HEK293T (cell line): ENCODE measurements at regions not wholly inside any gene's neighbourhood (a gene's known extent, or its start where the extent isn't known, plus 50 kb on each side); places are given as distances from the start of the nearest gene placed in this dataset.

ENCODE experiments used
- CTCF ChIA-PET: fragments of 350-600 bp; formaldehyde crosslinking; extraction: SDS; loops from one replicate; lab custom pipeline; 2021; ENCODE audit warnings: antibody characterized with exemption, inconsistent platforms; lab: Yijun Ruan, JAX
- POLR2A ChIA-PET: fragments of 350-600 bp; formaldehyde crosslinking; extraction: SDS; loops from one replicate; lab custom pipeline; 2020; ENCODE audit warnings: antibody characterized with exemption, inconsistent platforms; lab: Yijun Ruan, JAX
- DNase-seq: peaks from one replicate; pipeline ENCODE4 v3.0.0; 2012; ENCODE audit warnings: mixed read lengths; ENCODE audit errors: extremely low spot score
- ARNT ChIP-seq: fragments of 450-650 bp; IDR thresholded peaks from 2 replicates; pipeline ENCODE4 v1.6.1; 2017; ENCODE audit warnings: mild to moderate bottlenecking
- BHLHE40 ChIP-seq: fragments of 450-650 bp; IDR thresholded peaks from 2 replicates; pipeline ENCODE4 v1.6.1; 2016; ENCODE audit warnings: mild to moderate bottlenecking, moderate library complexity, borderline replicate concordance
- CTBP1 ChIP-seq: fragments of 450-650 bp; IDR thresholded peaks from 2 replicates; pipeline ENCODE4 v1.6.1; 2016; ENCODE audit warnings: borderline replicate concordance
- ELF4 ChIP-seq: fragments of 450-650 bp; IDR thresholded peaks from 2 replicates; pipeline ENCODE4 v1.6.1; 2017; ENCODE audit warnings: antibody characterized with exemption
- FOXA1 ChIP-seq: fragments of 450-650 bp; IDR thresholded peaks from 2 replicates; pipeline ENCODE4 v1.6.1; 2016; ENCODE audit warnings: mild to moderate bottlenecking
- FOXK2 ChIP-seq: fragments of 450-650 bp; IDR thresholded peaks from 2 replicates; pipeline ENCODE4 v1.6.1; 2016; ENCODE audit warnings: mild to moderate bottlenecking
- FOXM1 ChIP-seq: fragments of 450-650 bp; IDR thresholded peaks from 2 replicates; pipeline ENCODE4 v1.6.1; 2017; ENCODE audit warnings: mild to moderate bottlenecking, borderline replicate concordance
- HDGF ChIP-seq: fragments of 450-650 bp; IDR thresholded peaks from 2 replicates; pipeline ENCODE4 v1.6.1; 2017; ENCODE audit warnings: antibody characterized with exemption, borderline replicate concordance
- L3MBTL2 ChIP-seq: fragments of 450-650 bp; conservative IDR thresholded peaks from 2 replicates; pipeline ENCODE4 v1.6.1; 2016; ENCODE audit warnings: mild to moderate bottlenecking
- LEF1 ChIP-seq: fragments of 450-650 bp; IDR thresholded peaks from 2 replicates; pipeline ENCODE4 v1.6.1; 2017; ENCODE audit warnings: mild to moderate bottlenecking, borderline replicate concordance
- NFRKB ChIP-seq: fragments of 450-650 bp; IDR thresholded peaks from 2 replicates; pipeline ENCODE4 v1.6.1; 2016; ENCODE audit warnings: mild to moderate bottlenecking, moderate library complexity
- PKNOX1 ChIP-seq: fragments of 450-650 bp; IDR thresholded peaks from 2 replicates; pipeline ENCODE4 v1.6.1; 2016
- SP1 ChIP-seq: fragments of 450-650 bp; IDR thresholded peaks from 2 replicates; pipeline ENCODE4 v1.6.1; 2017
- SUZ12 ChIP-seq: fragments of 450-650 bp; IDR thresholded peaks from 2 replicates; pipeline ENCODE4 v1.6.1; 2016; ENCODE audit warnings: mild to moderate bottlenecking
- TARDBP ChIP-seq: fragments of 450-650 bp; IDR thresholded peaks from 2 replicates; pipeline ENCODE4 v1.6.1; 2016
- ZNF384 ChIP-seq: fragments of 450-650 bp; IDR thresholded peaks from 2 replicates; pipeline ENCODE4 v1.6.1; 2016

GRCh38 chr17:69978056-69978646 lies 96.9 kb upstream of the KCNJ16 start:
- POLR2A ChIA-PET: no interaction called here
- no peak for TF ChIP-seq FOXA1
- TF ChIP-seq FOXK2: no peak
- TF ChIP-seq ARNT: no peak
- TF ChIP-seq TARDBP: no peak
- DNase-seq: no peak
- CTCF ChIA-PET: no interaction called here

- ChIA-PET POLR2A (no interaction called here), CTCF (no interaction called here)
- TF ChIP-seq SP1: no peak
- TF ChIP-seq HDGF: no peak
- TF ChIP-seq LEF1: no peak
- TF ChIP-seq ARNT: no peak
- no peak for TF ChIP-seq ELF4
- no peak for TF ChIP-seq ZNF384
- no peak for DNase-seq
Observed at GRCh38 chr17:69981441-69981840, 93.6 kb upstream of the KCNJ16 start.

GRCh38 chr17:69995476-69995875 lies 79.5 kb upstream of the KCNJ16 start:
- CTCF ChIA-PET: interaction anchor here (0.6 kb wide), 1 partner anchor 507 kb away, joined by 4 read pairs; no protein-coding TSS in a partner anchor
- TF ChIP-seq FOXK2 (no peak), NFRKB (no peak)
- POLR2A ChIA-PET: no interaction called here
- DNase-seq: no peak

- no peak for DNase-seq
- TF ChIP-seq LEF1 (no peak), ARNT (no peak), TARDBP (no peak), SUZ12 (no peak), FOXM1 (no peak), PKNOX1 (no peak), FOXA1 (no peak), FOXK2 (no peak), ELF4 (no peak), HDGF (no peak), ZNF384 (no peak), NFRKB (no peak), CTBP1 (no peak), L3MBTL2 (no peak), SP1 (no peak), BHLHE40 (no peak)
- CTCF ChIA-PET: no interaction called here
- POLR2A ChIA-PET: no interaction called here
Observed at GRCh38 chr17:69997332-69997731, 77.7 kb upstream of the KCNJ16 start.

GRCh38 chr17:69999253-69999652 lies 75.8 kb upstream of the KCNJ16 start:
- TF ChIP-seq BHLHE40 (no peak), CTBP1 (no peak), ARNT (no peak), SUZ12 (no peak), FOXA1 (no peak), SP1 (no peak), L3MBTL2 (no peak), FOXK2 (no peak), LEF1 (no peak), PKNOX1 (no peak), TARDBP (no peak), ELF4 (no peak)
- DNase-seq: no peak
- CTCF ChIA-PET: no interaction called here
- POLR2A ChIA-PET: no interaction called here

GRCh38 chr17:70006159-70006558 lies 68.9 kb upstream of the KCNJ16 start:
- POLR2A ChIA-PET: no interaction called here
- DNase-seq: no peak
- CTCF ChIA-PET: no interaction called here
- no peak for TF ChIP-seq FOXA1
- TF ChIP-seq BHLHE40: no peak
- TF ChIP-seq TARDBP: no peak
- TF ChIP-seq ARNT: no peak
- no peak for TF ChIP-seq PKNOX1
- no peak for TF ChIP-seq SUZ12
- no peak for TF ChIP-seq SP1
- TF ChIP-seq L3MBTL2: no peak
- TF ChIP-seq FOXK2: no peak
- TF ChIP-seq HDGF: no peak
- TF ChIP-seq LEF1: no peak
- TF ChIP-seq CTBP1: no peak
- no peak for TF ChIP-seq ELF4
- TF ChIP-seq FOXM1: no peak
- no peak for TF ChIP-seq NFRKB
- TF ChIP-seq ZNF384: no peak

GRCh38 chr17:70011750-70012149 lies 63.3 kb upstream of the KCNJ16 start:
- ChIA-PET POLR2A (no interaction called here), CTCF (no interaction called here)
- no peak for DNase-seq
- TF ChIP-seq CTBP1 (no peak), PKNOX1 (no peak), ARNT (no peak), HDGF (no peak), NFRKB (no peak), TARDBP (no peak), FOXM1 (no peak), ZNF384 (no peak), FOXK2 (no peak), BHLHE40 (no peak), SUZ12 (no peak), SP1 (no peak), FOXA1 (no peak), ELF4 (no peak), LEF1 (no peak)
